H9 (cell line): ENCODE measurements at regions not wholly inside any gene's neighbourhood (a gene's known extent, or its start where the extent isn't known, plus 50 kb on each side); places are given as distances from the start of the nearest gene placed in this dataset.

ENCODE experiments used
- DNase-seq: peaks from one replicate; pipeline ENCODE4 v3.0.0-alpha.2; 2017
- H2AFZ ChIP-seq: one replicate; pipeline ENCODE4 v1.6.1; 2013; ENCODE audit warnings: mild to moderate bottlenecking, low read length, control low read depth, moderate library complexity
- H2AK5ac ChIP-seq: 2 replicates; pipeline ENCODE4 v1.6.1; 2013; ENCODE audit warnings: low read length, control low read depth, mixed read lengths; ENCODE audit not compliant: insufficient read length
- H2BK120ac ChIP-seq: one replicate; pipeline ENCODE4 v1.6.1; 2013; ENCODE audit warnings: low read depth, mild to moderate bottlenecking, low read length, control low read depth, inconsistent platforms; ENCODE audit not compliant: poor library complexity, severe bottlenecking
- H2BK12ac ChIP-seq: 2 replicates; pipeline ENCODE4 v1.6.1; 2013; ENCODE audit warnings: low read length, control low read depth, mixed read lengths, low read depth; ENCODE audit not compliant: insufficient read length
- H2BK15ac ChIP-seq: 2 replicates; pipeline ENCODE4 v1.6.1; 2013; ENCODE audit warnings: low read depth, low read length, control low read depth
- H2BK20ac ChIP-seq: one replicate; pipeline ENCODE4 v1.6.1; 2013; ENCODE audit warnings: low read depth, mild to moderate bottlenecking, low read length, control low read depth, inconsistent platforms; ENCODE audit not compliant: poor library complexity, severe bottlenecking
- H2BK5ac ChIP-seq: 2 replicates; pipeline ENCODE4 v1.6.1; 2013; ENCODE audit warnings: low read length, control low read depth, mixed read lengths; ENCODE audit not compliant: insufficient read length
- H3K14ac ChIP-seq: 2 replicates; pipeline ENCODE4 v1.6.1; 2013; ENCODE audit warnings: low read length, control low read depth; ENCODE audit not compliant: insufficient read depth
- H3K18ac ChIP-seq: 2 replicates; pipeline ENCODE4 v1.6.1; 2013; ENCODE audit warnings: low read depth, mild to moderate bottlenecking, mixed read lengths, low read length, control low read depth; ENCODE audit not compliant: insufficient read length
- H3K23ac ChIP-seq: 2 replicates; pipeline ENCODE4 v1.6.1; 2013; ENCODE audit warnings: low read length, control low read depth, mixed read lengths, low read depth; ENCODE audit not compliant: insufficient read length
- H3K23me2 ChIP-seq: 2 replicates; pipeline ENCODE4 v1.6.1; 2013; ENCODE audit warnings: low read depth, mild to moderate bottlenecking, mixed read lengths, low read length, control low read depth; ENCODE audit not compliant: insufficient read length, poor library complexity, severe bottlenecking
- H3K27ac ChIP-seq: 2 replicates; pipeline ENCODE4 v1.5.1; 2013; ENCODE audit warnings: low read length, control low read depth, mixed read lengths, low read depth; ENCODE audit not compliant: insufficient read length
- H3K27me3 ChIP-seq: 2 replicates; pipeline ENCODE4 v1.6.1; 2013; ENCODE audit warnings: low read length, control low read depth, inconsistent platforms; ENCODE audit not compliant: insufficient read depth
- H3K4ac ChIP-seq: 2 replicates; pipeline ENCODE4 v1.6.1; 2013; ENCODE audit warnings: low read depth, mild to moderate bottlenecking, control low read depth, inconsistent platforms, low read length, moderate library complexity
- H3K4me1 ChIP-seq: 2 replicates; pipeline ENCODE4 v1.6.1; 2013; ENCODE audit warnings: low read length, control low read depth, inconsistent platforms; ENCODE audit not compliant: insufficient read depth
- H3K4me2 ChIP-seq: 2 replicates; pipeline ENCODE4 v1.6.1; 2013; ENCODE audit warnings: low read length, control low read depth, mixed read lengths; ENCODE audit not compliant: insufficient read length, insufficient read depth
- H3K56ac ChIP-seq: 2 replicates; pipeline ENCODE4 v1.6.1; 2013; ENCODE audit warnings: low read depth, mild to moderate bottlenecking, mixed read lengths, low read length, control low read depth; ENCODE audit not compliant: insufficient read length
- H3K79me1 ChIP-seq: 2 replicates; pipeline ENCODE4 v1.6.1; 2013; ENCODE audit warnings: low read depth, mild to moderate bottlenecking, moderate library complexity, low read length, control low read depth, inconsistent platforms; ENCODE audit not compliant: insufficient read depth, poor library complexity, severe bottlenecking
- H3K79me2 ChIP-seq: 2 replicates; pipeline ENCODE4 v1.6.1; 2013; ENCODE audit warnings: low read length, control low read depth, inconsistent platforms; ENCODE audit not compliant: insufficient read depth
- H3K9ac ChIP-seq: 2 replicates; pipeline ENCODE4 v1.6.1; 2013; ENCODE audit warnings: low read length, control low read depth, mixed read lengths; ENCODE audit not compliant: insufficient read length; ENCODE audit errors: extremely low read depth
- H3K9me3 ChIP-seq: one replicate; pipeline ENCODE4 v1.6.1; 2013; ENCODE audit warnings: low read depth, low read length, inconsistent platforms; ENCODE audit not compliant: control insufficient read depth
- H3T11ph ChIP-seq: one replicate; pipeline ENCODE4 v1.6.1; 2013; ENCODE audit warnings: mild to moderate bottlenecking, low read length, control low read depth, inconsistent platforms
- H4K20me1 ChIP-seq: one replicate; pipeline ENCODE4 v1.6.1; 2013; ENCODE audit not compliant: control insufficient read depth, insufficient read length, insufficient read depth
- H4K5ac ChIP-seq: 2 replicates; pipeline ENCODE4 v1.6.1; 2013; ENCODE audit warnings: low read depth, mild to moderate bottlenecking, mixed read lengths, low read length, control low read depth; ENCODE audit not compliant: insufficient read length
- H4K8ac ChIP-seq: replicated peaks from 2 replicates; pipeline ENCODE4 v1.6.1; 2013; ENCODE audit warnings: low read length, control low read depth, mixed read lengths, low read depth; ENCODE audit not compliant: insufficient read length
- H4K91ac ChIP-seq: 2 replicates; pipeline ENCODE4 v1.6.1; 2013; ENCODE audit warnings: low read depth, mild to moderate bottlenecking, moderate library complexity, mixed read lengths, low read length, control low read depth; ENCODE audit not compliant: insufficient read length
- H3K27ac Mint-ChIP-seq, 3 experiments: 2 replicates in 2 of 3; 3 replicates in 1 of 3; pipeline ENCODE4 v1.8.0; 2020 to 2021; ENCODE audit warnings: mixed read lengths in 3 of 3, mild to moderate bottlenecking in 1 of 3, moderate library complexity in 1 of 3
- H3K27me3 Mint-ChIP-seq: 2 replicates; pipeline ENCODE4 v1.8.0; 2021; ENCODE audit warnings: low read depth, mild to moderate bottlenecking, moderate library complexity, mixed read lengths
- H3K36me3 Mint-ChIP-seq, 3 experiments: 2 replicates in 2 of 3; 3 replicates in 1 of 3; pipeline ENCODE4 v1.8.0; 2020 to 2021; ENCODE audit warnings: low read depth in 3 of 3, mixed read lengths in 3 of 3; ENCODE audit not compliant: insufficient read depth in 1 of 3
- H3K4me1 Mint-ChIP-seq, 2 experiments: 2 replicates each; pipeline ENCODE4 v1.8.0; 2020; ENCODE audit warnings: mixed read lengths in 2 of 2
- H3K4me3 Mint-ChIP-seq, 2 experiments: 2 replicates in 1 of 2; 3 replicates in 1 of 2; pipeline ENCODE4 v1.8.0; 2020 to 2021; ENCODE audit warnings: mild to moderate bottlenecking in 2 of 2, mixed read lengths in 2 of 2, moderate library complexity in 1 of 2
- H3K9me3 Mint-ChIP-seq, 2 experiments: 2 replicates in 1 of 2; 3 replicates in 1 of 2; pipeline ENCODE4 v1.8.0; 2020; ENCODE audit warnings: mild to moderate bottlenecking in 2 of 2, mixed read lengths in 2 of 2, moderate library complexity in 1 of 2
- WGBS: extraction: QIAGEN DNeasy Blood & Tissue Kit; methylation state at CpG from one replicate; pipeline ENCODE4 v1.1.7; 2013; ENCODE audit warnings: missing lambda C conversion rate, low lambda C conversion rate, mixed read lengths; ENCODE audit not compliant: insufficient read length; ENCODE audit errors: extremely low coverage; 5-methylcytosine and 5-hydroxymethylcytosine counted together
- TF ChIP-seq, protein P1 (sequence below): fragments of 200-600 bp; sonication (generic); conservative IDR thresholded peaks from 3 replicates; pipeline ENCODE4 v1.8.0; 2021; ENCODE audit warnings: antibody characterized with exemption, mild to moderate bottlenecking

DNA sequence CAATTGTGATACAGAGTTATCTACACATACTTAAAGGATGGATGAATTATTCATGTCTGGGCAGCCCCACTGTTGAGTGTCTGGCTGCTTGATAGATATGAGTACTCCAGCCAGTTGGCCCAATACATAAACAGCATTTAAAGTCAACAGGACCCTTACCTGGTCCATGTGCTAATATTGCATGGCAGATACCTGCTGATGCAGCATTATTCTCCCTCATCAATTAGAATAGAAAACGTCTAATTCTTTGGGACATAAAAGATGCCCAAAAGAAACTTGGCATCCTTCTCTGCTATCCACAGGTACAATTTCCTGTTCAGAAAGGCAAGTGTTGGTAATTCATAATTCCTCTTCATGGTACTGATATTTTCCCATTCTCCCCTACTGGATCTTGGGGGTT lies 550.8 kb downstream of the TFAP2B start:
- Histone ChIP-seq H3K79me2 (no peaks in the 10 kb centered on the region), H2BK5ac (no peak overlapping the region), H3K79me1 (no peaks in the 10 kb centered on the region), H2BK12ac (no peak overlapping the region), H3K4me2 (no peak overlapping the region), H2BK20ac (no peak overlapping the region), H3K4me1 (no peaks in the 10 kb centered on the region), H3K18ac (no peak overlapping the region), H3K27ac (no peak overlapping the region), H3K56ac (no peak overlapping the region), H4K8ac (no peak overlapping the region), H4K5ac (no peak overlapping the region), H2AFZ (no peak overlapping the region), H3T11ph (no peak overlapping the region), H3K23me2 (no peaks in the 10 kb centered on the region), H3K9ac (no peak overlapping the region), H2BK120ac (no peak overlapping the region), H3K9me3 (no peaks in the 10 kb centered on the region), H3K4ac (no peak overlapping the region), H2BK15ac (no peak overlapping the region), H4K20me1 (no peaks in the 10 kb centered on the region), H4K91ac (no peak overlapping the region), H2AK5ac (no peak overlapping the region), H3K27me3 (no peaks in the 10 kb centered on the region), H3K14ac (no peak overlapping the region), H3K23ac (no peak overlapping the region)
- Mint-ChIP-seq H3K4me3 (no peak overlapping the region), H3K27ac (no peak overlapping the region), H3K9me3 (no peaks in the 10 kb centered on the region), H3K4me1 (no peaks in the 10 kb centered on the region), H3K36me3 (no peaks in the 10 kb centered on the region), H3K27me3 (no peaks in the 10 kb centered on the region)
- DNase-seq, result no peak
- TF ChIP-seq, protein P1, sequence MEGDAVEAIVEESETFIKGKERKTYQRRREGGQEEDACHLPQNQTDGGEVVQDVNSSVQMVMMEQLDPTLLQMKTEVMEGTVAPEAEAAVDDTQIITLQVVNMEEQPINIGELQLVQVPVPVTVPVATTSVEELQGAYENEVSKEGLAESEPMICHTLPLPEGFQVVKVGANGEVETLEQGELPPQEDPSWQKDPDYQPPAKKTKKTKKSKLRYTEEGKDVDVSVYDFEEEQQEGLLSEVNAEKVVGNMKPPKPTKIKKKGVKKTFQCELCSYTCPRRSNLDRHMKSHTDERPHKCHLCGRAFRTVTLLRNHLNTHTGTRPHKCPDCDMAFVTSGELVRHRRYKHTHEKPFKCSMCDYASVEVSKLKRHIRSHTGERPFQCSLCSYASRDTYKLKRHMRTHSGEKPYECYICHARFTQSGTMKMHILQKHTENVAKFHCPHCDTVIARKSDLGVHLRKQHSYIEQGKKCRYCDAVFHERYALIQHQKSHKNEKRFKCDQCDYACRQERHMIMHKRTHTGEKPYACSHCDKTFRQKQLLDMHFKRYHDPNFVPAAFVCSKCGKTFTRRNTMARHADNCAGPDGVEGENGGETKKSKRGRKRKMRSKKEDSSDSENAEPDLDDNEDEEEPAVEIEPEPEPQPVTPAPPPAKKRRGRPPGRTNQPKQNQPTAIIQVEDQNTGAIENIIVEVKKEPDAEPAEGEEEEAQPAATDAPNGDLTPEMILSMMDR, result no peak
- WGBS, result no CpG with 5 or more reads among the region's 1 CpG
